Cardiac fibroblast (primary cell): ENCODE measurements at regions not wholly inside any gene's neighbourhood (a gene's known extent, or its start where the extent isn't known, plus 50 kb on each side); places are given as distances from the start of the nearest gene placed in this dataset.
A peak's percentile ranks its signal among the peaks of the same experiment; 100 is the strongest.

Source experiments
- DNase-seq, 2 donors: peaks; one replicate each; pipeline versions ENCODE4 v3.0.0 to v3.0.0-alpha.2; 2010; ENCODE audit warnings: low read depth in 2 of 2
- H3K4me3 ChIP-seq, 2 donors: replicated peaks in 1 of 2; 1 replicate in 1 of 2; 2 replicates in 1 of 2; pipeline ENCODE4 v1.5.1; 2011; ENCODE audit warnings: low read depth in 2 of 2, low read length in 2 of 2, mild to moderate bottlenecking in 2 of 2, moderate library complexity in 1 of 2
- TF ChIP-seq, protein P1 (sequence below): IDR thresholded peaks from one replicate; pipeline ENCODE4 v1.5.1; 2011; ENCODE audit warnings: low read depth, mild to moderate bottlenecking, low read length, inconsistent platforms

DNA sequence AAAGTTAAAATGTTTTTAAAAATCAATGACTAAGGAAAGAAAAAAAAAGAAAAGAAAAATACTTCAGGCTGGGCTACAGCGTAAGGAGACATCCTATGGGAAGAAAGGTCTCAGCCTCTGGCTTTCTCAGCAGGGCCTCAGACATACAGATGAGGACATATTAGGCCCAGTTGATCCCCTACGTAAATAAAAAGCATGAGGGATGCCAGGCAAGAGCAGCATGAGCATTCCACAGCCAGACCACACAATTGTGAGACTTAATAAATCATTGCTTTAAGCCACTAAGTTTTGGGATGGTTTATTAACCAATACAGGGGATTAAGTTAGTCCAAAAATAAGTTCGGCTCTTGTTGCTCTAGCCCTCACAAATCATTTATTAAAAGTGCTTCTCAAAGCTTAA is 394.1 kb upstream of the NECTIN3 start:
- TF ChIP-seq, protein P1, sequence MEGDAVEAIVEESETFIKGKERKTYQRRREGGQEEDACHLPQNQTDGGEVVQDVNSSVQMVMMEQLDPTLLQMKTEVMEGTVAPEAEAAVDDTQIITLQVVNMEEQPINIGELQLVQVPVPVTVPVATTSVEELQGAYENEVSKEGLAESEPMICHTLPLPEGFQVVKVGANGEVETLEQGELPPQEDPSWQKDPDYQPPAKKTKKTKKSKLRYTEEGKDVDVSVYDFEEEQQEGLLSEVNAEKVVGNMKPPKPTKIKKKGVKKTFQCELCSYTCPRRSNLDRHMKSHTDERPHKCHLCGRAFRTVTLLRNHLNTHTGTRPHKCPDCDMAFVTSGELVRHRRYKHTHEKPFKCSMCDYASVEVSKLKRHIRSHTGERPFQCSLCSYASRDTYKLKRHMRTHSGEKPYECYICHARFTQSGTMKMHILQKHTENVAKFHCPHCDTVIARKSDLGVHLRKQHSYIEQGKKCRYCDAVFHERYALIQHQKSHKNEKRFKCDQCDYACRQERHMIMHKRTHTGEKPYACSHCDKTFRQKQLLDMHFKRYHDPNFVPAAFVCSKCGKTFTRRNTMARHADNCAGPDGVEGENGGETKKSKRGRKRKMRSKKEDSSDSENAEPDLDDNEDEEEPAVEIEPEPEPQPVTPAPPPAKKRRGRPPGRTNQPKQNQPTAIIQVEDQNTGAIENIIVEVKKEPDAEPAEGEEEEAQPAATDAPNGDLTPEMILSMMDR: no peak
- no peak overlapping the region for H3K4me3 ChIP-seq
- DNase-seq: peak in 1 of 2 donors; percentile 7

DNA sequence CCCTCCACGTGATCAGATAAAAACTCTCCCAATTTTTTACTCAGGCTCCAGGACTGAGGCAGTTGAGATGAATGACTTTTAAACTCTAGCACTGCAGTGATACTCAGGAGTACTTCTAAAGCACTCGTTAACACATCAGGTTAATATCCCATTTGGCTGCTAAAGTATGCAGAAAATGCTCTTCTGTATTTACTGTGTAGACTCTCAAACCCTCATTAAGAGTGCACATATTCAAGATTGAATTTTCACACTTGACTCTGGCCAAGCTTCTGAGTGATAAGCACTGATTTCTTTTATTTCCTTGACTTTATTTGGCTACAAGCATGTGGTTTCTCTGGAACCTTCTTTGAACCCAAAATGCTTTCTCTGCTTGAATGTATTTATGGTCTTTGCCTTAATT is 392.3 kb upstream of the NECTIN3 start:
- DNase-seq: no peak
- TF ChIP-seq, protein P1: no peak
- no peak overlapping the region for H3K4me3 ChIP-seq

DNA sequence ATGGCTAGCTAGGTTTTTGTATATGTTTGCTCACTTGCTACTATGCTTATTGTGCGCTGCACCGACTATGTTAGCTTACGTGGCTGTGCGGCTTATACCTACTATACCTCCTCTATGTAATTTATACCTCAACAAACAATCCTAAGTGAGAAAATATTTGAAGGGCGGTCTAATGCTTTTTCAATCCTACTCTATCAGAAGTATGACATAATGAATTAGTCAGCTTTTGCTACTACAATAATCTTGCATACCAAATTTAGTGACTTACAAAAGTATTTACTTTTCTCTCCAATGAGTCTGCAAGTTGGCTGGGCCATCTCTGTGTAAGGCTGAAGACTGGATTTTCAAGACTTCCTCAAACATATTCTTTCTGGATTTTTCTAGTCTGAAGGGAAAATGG is 391.2 kb upstream of the NECTIN3 start:
- TF ChIP-seq, protein P1: no peak
- peak in 1 of 2 donors; percentile 26 for DNase-seq

DNA sequence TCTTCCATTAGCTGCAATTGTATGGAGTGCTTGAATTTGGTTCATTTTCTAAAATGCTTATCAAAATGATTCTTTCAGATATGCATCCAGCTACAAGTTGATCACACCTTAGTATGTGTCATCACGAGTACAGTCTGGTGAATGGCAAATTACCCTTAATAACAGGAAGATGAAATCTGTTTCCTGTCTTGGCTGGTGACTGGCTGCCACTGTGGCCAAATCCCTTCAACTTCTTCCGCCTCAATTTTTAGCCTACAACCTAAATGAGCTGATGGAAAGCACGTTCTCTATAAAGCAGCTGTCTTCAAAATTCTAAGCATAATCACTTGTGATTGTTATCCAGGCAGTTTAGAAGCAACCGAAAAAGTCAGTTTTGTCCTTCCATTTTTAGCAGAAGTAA is 387.1 kb upstream of the NECTIN3 start:
- no peak overlapping the region for H3K4me3 ChIP-seq
- DNase-seq: no peak
- TF ChIP-seq, protein P1: no peak

More for the DNA sequence above, 391.2 kb upstream of the NECTIN3 start:
- H3K4me3 ChIP-seq: no peak overlapping the region

DNA sequence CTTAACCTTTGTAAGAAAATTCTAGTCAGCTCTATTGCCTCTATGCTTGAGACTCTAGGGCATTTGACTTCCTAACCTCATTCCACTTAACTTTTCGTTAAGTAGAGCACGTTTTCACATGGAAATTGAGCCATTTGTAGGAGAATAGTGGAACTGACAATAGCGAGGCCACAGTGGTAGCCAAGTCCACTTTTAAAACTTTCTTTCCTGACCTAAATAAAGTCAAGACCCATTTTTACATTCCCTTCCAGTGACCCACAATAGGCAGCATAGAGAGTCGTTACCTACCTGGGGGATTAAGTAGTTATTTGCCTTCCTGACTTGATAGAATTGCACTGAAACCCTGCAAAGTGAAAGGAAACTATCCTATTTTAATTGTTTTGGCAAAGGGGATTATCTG is 386.0 kb upstream of the NECTIN3 start:
- TF ChIP-seq, protein P1: no peak
- no peak for DNase-seq
- H3K4me3 ChIP-seq: no peak overlapping the region

DNA sequence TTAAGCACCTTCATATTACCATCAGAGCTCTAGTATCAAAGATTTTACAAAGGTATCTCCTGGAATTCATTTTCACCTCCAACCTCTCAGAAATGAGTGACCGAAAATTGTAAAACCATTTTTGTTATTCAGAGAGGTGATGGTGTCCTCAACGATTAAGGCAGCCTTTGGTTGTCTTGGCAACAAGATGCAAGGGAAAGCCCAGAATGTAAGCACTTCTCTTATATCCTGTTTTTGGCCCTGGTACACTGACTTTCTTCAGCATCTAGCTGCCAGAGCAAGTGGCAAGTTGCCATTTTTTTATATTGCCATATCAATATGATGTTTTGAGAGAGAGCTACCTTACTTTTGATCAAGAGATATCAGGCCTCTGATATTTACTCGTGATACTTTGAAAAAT is 384.9 kb upstream of the NECTIN3 start:
- no peak overlapping the region for H3K4me3 ChIP-seq
- DNase-seq: peak; percentile 15 to 38
- TF ChIP-seq, protein P1: no peak

DNA sequence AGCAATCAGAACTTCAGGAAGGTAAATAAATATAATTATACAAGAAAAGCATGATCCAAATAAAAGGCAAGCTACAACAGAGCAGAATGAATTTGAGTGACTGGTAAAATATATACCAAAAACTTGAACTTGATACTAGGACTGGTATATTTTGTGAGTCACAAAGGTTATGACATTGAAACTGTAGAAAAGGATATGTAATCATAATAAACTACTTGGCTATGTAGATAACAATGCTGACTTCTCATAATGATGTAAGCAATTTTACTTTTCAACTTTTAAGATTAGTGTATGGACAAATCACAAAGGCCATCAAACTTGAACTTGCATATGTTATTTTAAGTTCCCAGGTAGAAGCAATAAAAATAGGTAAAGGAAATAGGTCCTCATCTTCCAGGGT is 384.5 kb upstream of the NECTIN3 start:
- peak in 1 of 2 donors; percentile 8 for DNase-seq
- no peak overlapping the region for H3K4me3 ChIP-seq
- TF ChIP-seq, protein P1: no peak
